DOHH2 (cell line): ENCODE measurements at regions not wholly inside any gene's neighbourhood (a gene's known extent, or its start where the extent isn't known, plus 50 kb on each side); places are given as distances from the start of the nearest gene placed in this dataset.

Experiments used
- EZH2phosphoT487 ChIP-seq: fragments of 200-600 bp; sonication (generic); IDR thresholded peaks from 2 replicates; pipeline ENCODE4 v1.6.1; 2017; ENCODE audit warnings: borderline replicate concordance, mild to moderate bottlenecking, antibody characterized with exemption, low read length, moderate library complexity, mixed read lengths
- TF ChIP-seq, protein P1 (sequence below): fragments of 200-600 bp; sonication (generic); IDR thresholded peaks from one replicate; pipeline ENCODE4 v1.5.1; 2014; ENCODE audit warnings: antibody characterized with exemption, mild to moderate bottlenecking, low read depth, low read length; ENCODE audit not compliant: poor library complexity, severe bottlenecking

DNA sequence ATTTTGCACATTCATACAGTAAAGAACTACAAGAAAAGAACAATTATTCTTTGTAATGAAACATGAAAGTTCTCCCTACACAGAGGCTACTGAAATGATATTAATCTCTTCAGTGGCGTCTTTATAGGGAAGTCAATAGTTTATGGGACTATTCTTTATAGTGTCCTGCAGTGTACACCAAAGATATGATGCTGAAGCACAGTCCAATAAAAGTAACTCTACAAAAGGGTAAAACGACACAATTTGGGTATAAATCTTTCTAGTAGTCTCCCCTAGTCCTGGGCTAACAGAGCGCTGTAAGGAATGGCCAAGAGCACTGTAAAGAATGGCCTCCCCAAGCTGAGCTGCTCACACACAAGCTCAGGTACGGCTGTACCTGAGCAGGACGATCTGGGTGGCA, 101.1 kb upstream of the FUNDC1 start:
- TF ChIP-seq, protein P1, sequence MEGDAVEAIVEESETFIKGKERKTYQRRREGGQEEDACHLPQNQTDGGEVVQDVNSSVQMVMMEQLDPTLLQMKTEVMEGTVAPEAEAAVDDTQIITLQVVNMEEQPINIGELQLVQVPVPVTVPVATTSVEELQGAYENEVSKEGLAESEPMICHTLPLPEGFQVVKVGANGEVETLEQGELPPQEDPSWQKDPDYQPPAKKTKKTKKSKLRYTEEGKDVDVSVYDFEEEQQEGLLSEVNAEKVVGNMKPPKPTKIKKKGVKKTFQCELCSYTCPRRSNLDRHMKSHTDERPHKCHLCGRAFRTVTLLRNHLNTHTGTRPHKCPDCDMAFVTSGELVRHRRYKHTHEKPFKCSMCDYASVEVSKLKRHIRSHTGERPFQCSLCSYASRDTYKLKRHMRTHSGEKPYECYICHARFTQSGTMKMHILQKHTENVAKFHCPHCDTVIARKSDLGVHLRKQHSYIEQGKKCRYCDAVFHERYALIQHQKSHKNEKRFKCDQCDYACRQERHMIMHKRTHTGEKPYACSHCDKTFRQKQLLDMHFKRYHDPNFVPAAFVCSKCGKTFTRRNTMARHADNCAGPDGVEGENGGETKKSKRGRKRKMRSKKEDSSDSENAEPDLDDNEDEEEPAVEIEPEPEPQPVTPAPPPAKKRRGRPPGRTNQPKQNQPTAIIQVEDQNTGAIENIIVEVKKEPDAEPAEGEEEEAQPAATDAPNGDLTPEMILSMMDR: no peak
- no peak for TF ChIP-seq EZH2phosphoT487
